AG09309 (cell line): ENCODE measurements at regions not wholly inside any gene's neighbourhood (a gene's known extent, or its start where the extent isn't known, plus 50 kb on each side); places are given as distances from the start of the nearest gene placed in this dataset.

Experiments used
- DNase-seq: peaks from one replicate; pipeline ENCODE4 v3.0.0-alpha.2; 2010; ENCODE audit warnings: low read depth
- H3K4me3 ChIP-seq: 2 replicates; pipeline ENCODE4 v1.5.1; 2011; ENCODE audit warnings: mild to moderate bottlenecking, low read depth, low read length, moderate library complexity; ENCODE audit not compliant: control insufficient read depth
- TF ChIP-seq, protein P1 (sequence below): IDR thresholded peaks from 2 replicates; pipeline ENCODE4 v1.5.1; 2011; ENCODE audit warnings: mild to moderate bottlenecking, low read depth, low read length, inconsistent platforms; ENCODE audit not compliant: insufficient read depth, control insufficient read depth; ENCODE audit errors: missing control alignments

DNA sequence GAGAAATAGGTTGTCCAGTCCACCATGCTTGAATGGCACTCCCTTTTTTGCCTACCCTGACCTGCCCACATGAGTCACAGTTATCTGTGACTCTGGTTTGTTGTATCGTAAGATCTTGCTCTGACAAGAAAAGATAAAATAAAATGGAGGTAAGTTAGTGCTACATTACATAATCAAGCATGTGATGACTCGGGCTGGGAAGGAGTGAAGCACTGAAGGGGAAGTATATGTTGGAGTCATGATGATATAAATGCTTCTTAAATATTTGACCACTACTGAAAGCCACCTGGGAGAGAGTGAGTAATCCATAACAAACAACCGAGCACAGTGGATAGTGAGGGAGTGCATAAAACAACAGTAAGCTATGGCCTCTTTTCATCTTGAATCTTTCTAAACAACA, 124.4 kb downstream of the SHOX2 start:
- no peak for DNase-seq

GRCh38 chr3:157979022-157979421, 127.2 kb downstream of the SHOX2 start:
- TF ChIP-seq, protein P1, sequence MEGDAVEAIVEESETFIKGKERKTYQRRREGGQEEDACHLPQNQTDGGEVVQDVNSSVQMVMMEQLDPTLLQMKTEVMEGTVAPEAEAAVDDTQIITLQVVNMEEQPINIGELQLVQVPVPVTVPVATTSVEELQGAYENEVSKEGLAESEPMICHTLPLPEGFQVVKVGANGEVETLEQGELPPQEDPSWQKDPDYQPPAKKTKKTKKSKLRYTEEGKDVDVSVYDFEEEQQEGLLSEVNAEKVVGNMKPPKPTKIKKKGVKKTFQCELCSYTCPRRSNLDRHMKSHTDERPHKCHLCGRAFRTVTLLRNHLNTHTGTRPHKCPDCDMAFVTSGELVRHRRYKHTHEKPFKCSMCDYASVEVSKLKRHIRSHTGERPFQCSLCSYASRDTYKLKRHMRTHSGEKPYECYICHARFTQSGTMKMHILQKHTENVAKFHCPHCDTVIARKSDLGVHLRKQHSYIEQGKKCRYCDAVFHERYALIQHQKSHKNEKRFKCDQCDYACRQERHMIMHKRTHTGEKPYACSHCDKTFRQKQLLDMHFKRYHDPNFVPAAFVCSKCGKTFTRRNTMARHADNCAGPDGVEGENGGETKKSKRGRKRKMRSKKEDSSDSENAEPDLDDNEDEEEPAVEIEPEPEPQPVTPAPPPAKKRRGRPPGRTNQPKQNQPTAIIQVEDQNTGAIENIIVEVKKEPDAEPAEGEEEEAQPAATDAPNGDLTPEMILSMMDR, result no peak
- no peak for DNase-seq
- no peak overlapping the region for H3K4me3 ChIP-seq

More for the DNA sequence above, 124.4 kb downstream of the SHOX2 start:
- TF ChIP-seq, protein P1, result no peak
- H3K4me3 ChIP-seq, result no peak overlapping the region

GRCh38 chr3:157961665-157962064, 144.6 kb downstream of the SHOX2 start:
- TF ChIP-seq, protein P1, result no peak
- DNase-seq, result no peak
- H3K4me3 ChIP-seq, result no peak overlapping the region

- TF ChIP-seq, protein P1, result no peak
- no peak for DNase-seq
- H3K4me3 ChIP-seq, result no peak overlapping the region
Measured at GRCh38 chr3:157958457-157958856, 147.8 kb downstream of the SHOX2 start.

GRCh38 chr3:157956850-157957249, 149.4 kb downstream of the SHOX2 start:
- H3K4me3 ChIP-seq, result no peak overlapping the region
- TF ChIP-seq, protein P1, result no peak
- DNase-seq, result no peak

DNA sequence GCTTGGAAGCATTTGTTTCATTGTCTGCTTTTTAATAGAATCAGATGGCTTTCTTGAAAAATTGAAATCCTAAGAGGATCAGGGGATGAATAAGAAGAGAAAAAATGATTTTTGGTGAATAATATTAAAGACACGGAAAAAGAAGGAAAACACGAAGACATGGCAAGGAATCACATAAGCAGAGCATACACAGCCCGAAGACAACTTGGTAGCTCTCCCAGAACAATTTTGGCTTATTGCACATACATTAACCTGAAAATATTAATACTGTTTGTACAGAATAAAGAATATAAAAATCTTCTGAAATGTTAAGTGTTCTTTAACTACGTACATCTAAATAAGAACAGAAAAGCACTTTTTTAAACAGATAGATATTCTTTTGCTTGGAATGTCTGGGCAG, 150.0 kb downstream of the SHOX2 start:
- H3K4me3 ChIP-seq, result no peak overlapping the region
- TF ChIP-seq, protein P1, result no peak
- no peak for DNase-seq

- H3K4me3 ChIP-seq, result no peak overlapping the region
- no peak for DNase-seq
- TF ChIP-seq, protein P1, result no peak
Measured at GRCh38 chr3:157953565-157953964, 152.7 kb downstream of the SHOX2 start.
